A549 (cell line): ENCODE measurements at regions not wholly inside any gene's neighbourhood (a gene's known extent, or its start where the extent isn't known, plus 50 kb on each side); places are given as distances from the start of the nearest gene placed in this dataset.

Experiments
- ATAC-seq, 2 experiments: fragments of 200-7000 bp in 1 of 2; fragments of >200 bp in 1 of 2; cut with Nextera tagmentation in 1 of 2; cut with Tn5 transposase in 1 of 2; 3 replicates each; pipeline versions ENCODE4 v1.8.0 to v1.9.1; 2018 to 2020; ENCODE audit warnings: mild to moderate bottlenecking in 1 of 2, moderate library complexity in 1 of 2
- CTCF ChIA-PET: fragments of 300-600 bp; sonication (Branson Sonifier 250); formaldehyde crosslinking; extraction: SDS; loops from one replicate; lab custom pipeline; 2021; ENCODE audit warnings: antibody characterized with exemption, inconsistent platforms; lab: Yijun Ruan, JAX
- POLR2A ChIA-PET: fragments of 350-600 bp; formaldehyde crosslinking; extraction: SDS; loops from one replicate; lab custom pipeline; 2021; ENCODE audit warnings: antibody characterized with exemption, inconsistent platforms; lab: Yijun Ruan, JAX
- DNase-seq, 2 experiments: peaks; one replicate each; pipeline versions ENCODE4 v3.0.0 to v3.0.0-alpha.2; 2011 to 2016; ENCODE audit warnings: low read depth in 1 of 2, low spot score in 1 of 2
- FAIRE-seq: peaks from 2 replicates; lab custom pipeline; 2011; peaks lifted over from hg19 to GRCh38; lab: Jason Lieb, UNC
- H3K27ac ChIP-seq, 2 experiments: fragments of >200 bp; sonication (Bioruptor Twin); formaldehyde crosslinking; 3 replicates each; pipeline ENCODE4 v1.5.1; 2016 to 2017
- H3K4me1 ChIP-seq: fragments of >200 bp; sonication (Bioruptor Twin); formaldehyde crosslinking; 3 replicates; pipeline ENCODE4 v1.6.1; 2016
- H3K4me2 ChIP-seq: fragments of >200 bp; sonication (Bioruptor Twin); formaldehyde crosslinking; 3 replicates; pipeline ENCODE4 v1.6.1; 2016
- H3K4me3 ChIP-seq: fragments of >200 bp; sonication (Bioruptor Twin); formaldehyde crosslinking; 3 replicates; pipeline ENCODE4 v1.5.1; 2016
- H3K9me3 ChIP-seq: fragments of >200 bp; sonication (Bioruptor Twin); formaldehyde crosslinking; 3 replicates; pipeline ENCODE4 v1.6.1; 2016
- BHLHE40 ChIP-seq: IDR thresholded peaks from 2 replicates; pipeline ENCODE4 v1.6.1; 2012; ENCODE audit warnings: low read depth, low read length, inconsistent platforms
- CBX2 ChIP-seq: fragments of 200-600 bp; sonication (generic); IDR thresholded peaks from 2 replicates; pipeline ENCODE4 v1.6.1; 2016; ENCODE audit warnings: low read depth, mild to moderate bottlenecking, borderline replicate concordance
- CHD2 ChIP-seq: fragments of 150-350 bp; IDR thresholded peaks from 2 replicates; pipeline ENCODE4 v1.6.1; 2014; ENCODE audit warnings: low read length; ENCODE audit not compliant: partially characterized antibody
- EHMT2 ChIP-seq: fragments of 200-600 bp; sonication (generic); IDR thresholded peaks from 2 replicates; pipeline ENCODE4 v1.6.1; 2016; ENCODE audit warnings: antibody characterized with exemption, low read depth, mild to moderate bottlenecking, moderate library complexity
- ESRRA ChIP-seq: fragments of 150-350 bp; IDR thresholded peaks from 2 replicates; pipeline ENCODE4 v1.6.1; 2014; ENCODE audit warnings: mild to moderate bottlenecking, low read length, borderline replicate concordance
- FOSL2 ChIP-seq, 2 experiments: fragments of 450-650 bp in 1 of 2; fragments of >200 bp in 1 of 2; sonication (Bioruptor Twin) in 1 of 2; formaldehyde crosslinking; IDR thresholded peaks; 2 replicates each; pipeline versions ENCODE4 v1.5.0 to v1.6.1; 2016 to 2020; ENCODE audit warnings: mild to moderate bottlenecking in 1 of 2, moderate library complexity in 1 of 2
- HEYL ChIP-seq: fragments of 250-450 bp; sonication (Bioruptor Pico); IDR thresholded peaks from 2 replicates; pipeline ENCODE4 v1.8.0; 2021; ENCODE audit warnings: mild to moderate bottlenecking, moderate library complexity
- HOXA7 ChIP-seq: fragments of 250-450 bp; sonication (Bioruptor Pico); IDR thresholded peaks from 2 replicates; pipeline ENCODE4 v1.5.0; 2020; ENCODE audit warnings: mild to moderate bottlenecking, moderate library complexity
- JUNB ChIP-seq: fragments of >200 bp; sonication (Bioruptor Twin); formaldehyde crosslinking; IDR thresholded peaks from 2 replicates; pipeline ENCODE4 v1.6.1; 2016
- KDM5A ChIP-seq: fragments of 200-600 bp; sonication (generic); IDR thresholded peaks from 2 replicates; pipeline ENCODE4 v1.6.1; 2016; ENCODE audit warnings: antibody characterized with exemption, mild to moderate bottlenecking
- MAFK ChIP-seq: fragments of 450-650 bp; IDR thresholded peaks from 2 replicates; pipeline ENCODE4 v1.6.1; 2014; ENCODE audit not compliant: partially characterized antibody
- MYC ChIP-seq: IDR thresholded peaks from 2 replicates; pipeline ENCODE4 v1.6.1; 2012; ENCODE audit warnings: mild to moderate bottlenecking, inconsistent platforms, low read length, improper control_type of control experiment, borderline replicate concordance
- NR3C1 ChIP-seq: fragments of >200 bp; sonication (Bioruptor Twin); formaldehyde crosslinking; IDR thresholded peaks from 3 replicates; pipeline ENCODE4 v1.6.1; 2017
- RAD21 ChIP-seq, 2 experiments: fragments of >200 bp in 1 of 2; sonication (Bioruptor Twin) in 1 of 2; formaldehyde crosslinking in 1 of 2; IDR thresholded peaks in 1 of 2; conservative IDR thresholded peaks in 1 of 2; 2 replicates in 1 of 2; 3 replicates in 1 of 2; pipeline ENCODE4 v1.6.1; 2012 to 2018; ENCODE audit warnings: inconsistent platforms in 1 of 2
- SMC3 ChIP-seq: fragments of >200 bp; sonication (Bioruptor Twin); formaldehyde crosslinking; IDR thresholded peaks from 3 replicates; pipeline ENCODE4 v1.6.1; 2018; ENCODE audit warnings: inconsistent platforms
- TFCP2L1 ChIP-seq: fragments of 250-450 bp; sonication (Bioruptor Pico); IDR thresholded peaks from 2 replicates; pipeline ENCODE4 v1.5.0; 2021; ENCODE audit warnings: mild to moderate bottlenecking
- WGBS: methylation state at CpG from one replicate; pipeline ENCODE4 v1.1.6; 2017; ENCODE audit errors: missing lambda C conversion rate; 5-methylcytosine and 5-hydroxymethylcytosine counted together
- TF ChIP-seq, protein P1 (sequence below): fragments of 200-600 bp; sonication (generic); IDR thresholded peaks from 2 replicates; pipeline ENCODE4 v1.6.1; 2016; ENCODE audit warnings: antibody characterized with exemption, mild to moderate bottlenecking, moderate library complexity
- TF ChIP-seq, protein P2 (sequence below): fragments of >200 bp; sonication (Bioruptor Twin); formaldehyde crosslinking; IDR thresholded peaks from 3 replicates; pipeline ENCODE4 v1.5.1; 2016
- TF ChIP-seq, protein P3 (sequence below): fragments of 450-650 bp; IDR thresholded peaks from 2 replicates; pipeline ENCODE4 v1.6.1; 2014; ENCODE audit warnings: antibody characterized with exemption
- TF ChIP-seq, protein P4 (sequence below): fragments of 250-450 bp; sonication (Bioruptor Pico); IDR thresholded peaks from 2 replicates; pipeline ENCODE4 v1.5.0; 2020; ENCODE audit warnings: low read depth, mild to moderate bottlenecking, moderate library complexity
- TF ChIP-seq, protein P5 (sequence below): IDR thresholded peaks from 2 replicates; pipeline ENCODE4 v1.6.1; 2012

GRCh38 chr11:111186308-111186915, 59.1 kb upstream of the POU2AF2 start:
- no peak for ATAC-seq
- no peak overlapping the region for H3K4me3 ChIP-seq
- no peak for FAIRE-seq
- TF ChIP-seq RAD21 (conservative IDR thresholded peaks at IDR 0.05 in 1 of 2, IDR thresholded peaks at IDR 0.05 in 1 of 2) (no peak), HEYL (CRISPR knock-in tag) (no peak), CHD2 (no peak)
- WGBS = 17% methylated on average over 3 of the region's 3 CpGs
- no peak overlapping the region for H3K27ac ChIP-seq
- ChIA-PET CTCF (no interaction called here), POLR2A (no interaction called here)
- H3K4me1 ChIP-seq = no peaks in the 10 kb centered on the region
- H3K4me2 ChIP-seq = no peak overlapping the region
- no peaks in the 10 kb centered on the region for H3K9me3 ChIP-seq
- DNase-seq = no peak

DNA sequence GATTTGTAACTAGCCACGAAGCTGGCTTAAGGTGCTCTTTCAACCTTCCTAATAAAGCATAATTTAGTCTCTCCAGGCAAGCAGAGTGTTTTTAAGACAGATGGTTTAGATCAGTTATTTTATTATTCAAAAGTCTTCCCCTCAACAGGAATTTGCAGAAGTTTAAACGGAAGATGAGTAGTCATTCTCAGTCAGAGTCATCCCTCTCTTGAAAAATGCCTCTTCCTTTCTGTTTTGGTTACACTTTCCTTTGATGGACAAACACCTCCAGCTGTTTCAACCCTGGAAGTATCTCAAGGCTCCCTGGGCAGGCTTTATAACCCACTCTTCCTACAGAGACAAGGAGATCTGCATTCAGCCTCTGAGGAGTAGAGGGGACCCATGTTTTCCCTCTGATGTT, 60.3 kb upstream of the POU2AF2 start:
- Histone ChIP-seq H3K27ac (no peak overlapping the region), H3K4me3 (no peak overlapping the region), H3K4me1 (no peaks in the 10 kb centered on the region), H3K4me2 (no peak overlapping the region), H3K9me3 (no peaks in the 10 kb centered on the region)
- CTCF ChIA-PET = no interaction called here
- 38% methylated on average over 2 of the region's 2 CpGs for WGBS
- POLR2A ChIA-PET = no interaction called here
- FAIRE-seq (no peak), DNase-seq (no peak), ATAC-seq (no peak)
- TF ChIP-seq, protein P1, sequence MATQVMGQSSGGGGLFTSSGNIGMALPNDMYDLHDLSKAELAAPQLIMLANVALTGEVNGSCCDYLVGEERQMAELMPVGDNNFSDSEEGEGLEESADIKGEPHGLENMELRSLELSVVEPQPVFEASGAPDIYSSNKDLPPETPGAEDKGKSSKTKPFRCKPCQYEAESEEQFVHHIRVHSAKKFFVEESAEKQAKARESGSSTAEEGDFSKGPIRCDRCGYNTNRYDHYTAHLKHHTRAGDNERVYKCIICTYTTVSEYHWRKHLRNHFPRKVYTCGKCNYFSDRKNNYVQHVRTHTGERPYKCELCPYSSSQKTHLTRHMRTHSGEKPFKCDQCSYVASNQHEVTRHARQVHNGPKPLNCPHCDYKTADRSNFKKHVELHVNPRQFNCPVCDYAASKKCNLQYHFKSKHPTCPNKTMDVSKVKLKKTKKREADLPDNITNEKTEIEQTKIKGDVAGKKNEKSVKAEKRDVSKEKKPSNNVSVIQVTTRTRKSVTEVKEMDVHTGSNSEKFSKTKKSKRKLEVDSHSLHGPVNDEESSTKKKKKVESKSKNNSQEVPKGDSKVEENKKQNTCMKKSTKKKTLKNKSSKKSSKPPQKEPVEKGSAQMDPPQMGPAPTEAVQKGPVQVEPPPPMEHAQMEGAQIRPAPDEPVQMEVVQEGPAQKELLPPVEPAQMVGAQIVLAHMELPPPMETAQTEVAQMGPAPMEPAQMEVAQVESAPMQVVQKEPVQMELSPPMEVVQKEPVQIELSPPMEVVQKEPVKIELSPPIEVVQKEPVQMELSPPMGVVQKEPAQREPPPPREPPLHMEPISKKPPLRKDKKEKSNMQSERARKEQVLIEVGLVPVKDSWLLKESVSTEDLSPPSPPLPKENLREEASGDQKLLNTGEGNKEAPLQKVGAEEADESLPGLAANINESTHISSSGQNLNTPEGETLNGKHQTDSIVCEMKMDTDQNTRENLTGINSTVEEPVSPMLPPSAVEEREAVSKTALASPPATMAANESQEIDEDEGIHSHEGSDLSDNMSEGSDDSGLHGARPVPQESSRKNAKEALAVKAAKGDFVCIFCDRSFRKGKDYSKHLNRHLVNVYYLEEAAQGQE = no peak
- no peak for TF ChIP-seq HOXA7
- no peak for TF ChIP-seq JUNB
- TF ChIP-seq, protein P2, sequence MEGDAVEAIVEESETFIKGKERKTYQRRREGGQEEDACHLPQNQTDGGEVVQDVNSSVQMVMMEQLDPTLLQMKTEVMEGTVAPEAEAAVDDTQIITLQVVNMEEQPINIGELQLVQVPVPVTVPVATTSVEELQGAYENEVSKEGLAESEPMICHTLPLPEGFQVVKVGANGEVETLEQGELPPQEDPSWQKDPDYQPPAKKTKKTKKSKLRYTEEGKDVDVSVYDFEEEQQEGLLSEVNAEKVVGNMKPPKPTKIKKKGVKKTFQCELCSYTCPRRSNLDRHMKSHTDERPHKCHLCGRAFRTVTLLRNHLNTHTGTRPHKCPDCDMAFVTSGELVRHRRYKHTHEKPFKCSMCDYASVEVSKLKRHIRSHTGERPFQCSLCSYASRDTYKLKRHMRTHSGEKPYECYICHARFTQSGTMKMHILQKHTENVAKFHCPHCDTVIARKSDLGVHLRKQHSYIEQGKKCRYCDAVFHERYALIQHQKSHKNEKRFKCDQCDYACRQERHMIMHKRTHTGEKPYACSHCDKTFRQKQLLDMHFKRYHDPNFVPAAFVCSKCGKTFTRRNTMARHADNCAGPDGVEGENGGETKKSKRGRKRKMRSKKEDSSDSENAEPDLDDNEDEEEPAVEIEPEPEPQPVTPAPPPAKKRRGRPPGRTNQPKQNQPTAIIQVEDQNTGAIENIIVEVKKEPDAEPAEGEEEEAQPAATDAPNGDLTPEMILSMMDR = no peak
- no peak for TF ChIP-seq ESRRA
- TF ChIP-seq TFCP2L1 (CRISPR knock-in tag) = no peak
- TF ChIP-seq RAD21 (conservative IDR thresholded peaks at IDR 0.05 in 1 of 2, IDR thresholded peaks at IDR 0.05 in 1 of 2) = no peak
- no peak for TF ChIP-seq EHMT2
- TF ChIP-seq, protein P3, sequence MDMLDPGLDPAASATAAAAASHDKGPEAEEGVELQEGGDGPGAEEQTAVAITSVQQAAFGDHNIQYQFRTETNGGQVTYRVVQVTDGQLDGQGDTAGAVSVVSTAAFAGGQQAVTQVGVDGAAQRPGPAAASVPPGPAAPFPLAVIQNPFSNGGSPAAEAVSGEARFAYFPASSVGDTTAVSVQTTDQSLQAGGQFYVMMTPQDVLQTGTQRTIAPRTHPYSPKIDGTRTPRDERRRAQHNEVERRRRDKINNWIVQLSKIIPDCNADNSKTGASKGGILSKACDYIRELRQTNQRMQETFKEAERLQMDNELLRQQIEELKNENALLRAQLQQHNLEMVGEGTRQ = no peak
- no peak for TF ChIP-seq KDM5A
- no peak for TF ChIP-seq NR3C1
- TF ChIP-seq SMC3 = no peak
- no peak for TF ChIP-seq FOSL2 (IDR thresholded peaks at IDR 0.05)
- no peak for TF ChIP-seq FOSL2 (CRISPR knock-in tag; IDR thresholded peaks at IDR 0.05)
- TF ChIP-seq CBX2 = no peak
- no peak for TF ChIP-seq MYC
- no peak for TF ChIP-seq MAFK
- TF ChIP-seq, protein P4, sequence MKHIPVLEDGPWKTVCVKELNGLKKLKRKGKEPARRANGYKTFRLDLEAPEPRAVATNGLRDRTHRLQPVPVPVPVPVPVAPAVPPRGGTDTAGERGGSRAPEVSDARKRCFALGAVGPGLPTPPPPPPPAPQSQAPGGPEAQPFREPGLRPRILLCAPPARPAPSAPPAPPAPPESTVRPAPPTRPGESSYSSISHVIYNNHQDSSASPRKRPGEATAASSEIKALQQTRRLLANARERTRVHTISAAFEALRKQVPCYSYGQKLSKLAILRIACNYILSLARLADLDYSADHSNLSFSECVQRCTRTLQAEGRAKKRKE (CRISPR knock-in tag) = no peak
- TF ChIP-seq, protein P5, sequence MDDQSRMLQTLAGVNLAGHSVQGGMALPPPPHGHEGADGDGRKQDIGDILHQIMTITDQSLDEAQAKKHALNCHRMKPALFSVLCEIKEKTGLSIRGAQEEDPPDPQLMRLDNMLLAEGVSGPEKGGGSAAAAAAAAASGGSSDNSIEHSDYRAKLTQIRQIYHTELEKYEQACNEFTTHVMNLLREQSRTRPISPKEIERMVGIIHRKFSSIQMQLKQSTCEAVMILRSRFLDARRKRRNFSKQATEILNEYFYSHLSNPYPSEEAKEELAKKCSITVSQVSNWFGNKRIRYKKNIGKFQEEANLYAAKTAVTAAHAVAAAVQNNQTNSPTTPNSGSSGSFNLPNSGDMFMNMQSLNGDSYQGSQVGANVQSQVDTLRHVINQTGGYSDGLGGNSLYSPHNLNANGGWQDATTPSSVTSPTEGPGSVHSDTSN = no peak
- no peak for TF ChIP-seq BHLHE40
